Ovary (tissue), 3 donors: ENCODE measurements at regions not wholly inside any gene's neighbourhood (a gene's known extent, or its start where the extent isn't known, plus 50 kb on each side); places are given as distances from the start of the nearest gene placed in this dataset.

Experiments
- EP300 ChIP-seq: sonication (generic); formaldehyde crosslinking; IDR thresholded peaks from one replicate; pipeline ENCODE4 v1.6.1; 2017; ENCODE audit warnings: antibody characterized with exemption
- TF ChIP-seq, protein P1 (sequence below), 3 donors: fragments of 450-650 bp in 2 of 3; fragments of 200-600 bp in 1 of 3; IDR thresholded peaks; one replicate each; pipeline versions ENCODE4 v1.5.1 to v1.8.0; 2016 to 2022; ENCODE audit warnings: antibody characterized with exemption in 3 of 3, mild to moderate bottlenecking in 1 of 3
- donor health status: DM: no; HTN: no; CAD: no.

DNA sequence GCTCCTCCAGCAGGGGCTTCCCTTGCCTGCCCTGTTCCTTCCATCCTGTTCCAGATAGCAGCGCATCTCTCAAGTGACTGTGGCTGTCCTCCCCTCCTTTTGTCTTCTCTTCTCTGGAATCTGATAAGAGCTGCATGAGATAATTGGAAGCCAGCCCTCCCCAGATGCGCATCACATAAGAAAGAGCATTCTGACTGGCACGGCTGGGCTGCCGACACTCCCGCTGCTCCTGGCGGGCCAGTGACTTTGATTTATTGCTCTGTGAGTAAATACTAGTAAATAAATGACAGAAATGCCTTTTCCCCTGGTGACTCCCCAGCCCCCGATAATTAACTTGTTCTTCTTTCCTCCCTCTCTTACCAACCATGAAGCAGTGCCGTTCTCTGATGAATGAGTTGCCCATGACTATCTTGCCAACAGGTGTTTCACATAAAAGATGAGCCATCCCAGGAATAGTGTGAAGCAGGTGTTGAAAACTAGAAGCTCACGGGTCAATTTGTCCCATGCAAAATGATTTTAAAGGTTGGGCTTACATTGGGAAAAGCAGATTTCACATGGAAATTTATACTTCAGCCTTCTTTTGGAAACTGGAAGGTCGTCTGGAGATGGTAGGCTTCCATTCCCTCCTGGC is 212.3 kb downstream of the ERCC6L2 start:
- TF ChIP-seq, protein P1, sequence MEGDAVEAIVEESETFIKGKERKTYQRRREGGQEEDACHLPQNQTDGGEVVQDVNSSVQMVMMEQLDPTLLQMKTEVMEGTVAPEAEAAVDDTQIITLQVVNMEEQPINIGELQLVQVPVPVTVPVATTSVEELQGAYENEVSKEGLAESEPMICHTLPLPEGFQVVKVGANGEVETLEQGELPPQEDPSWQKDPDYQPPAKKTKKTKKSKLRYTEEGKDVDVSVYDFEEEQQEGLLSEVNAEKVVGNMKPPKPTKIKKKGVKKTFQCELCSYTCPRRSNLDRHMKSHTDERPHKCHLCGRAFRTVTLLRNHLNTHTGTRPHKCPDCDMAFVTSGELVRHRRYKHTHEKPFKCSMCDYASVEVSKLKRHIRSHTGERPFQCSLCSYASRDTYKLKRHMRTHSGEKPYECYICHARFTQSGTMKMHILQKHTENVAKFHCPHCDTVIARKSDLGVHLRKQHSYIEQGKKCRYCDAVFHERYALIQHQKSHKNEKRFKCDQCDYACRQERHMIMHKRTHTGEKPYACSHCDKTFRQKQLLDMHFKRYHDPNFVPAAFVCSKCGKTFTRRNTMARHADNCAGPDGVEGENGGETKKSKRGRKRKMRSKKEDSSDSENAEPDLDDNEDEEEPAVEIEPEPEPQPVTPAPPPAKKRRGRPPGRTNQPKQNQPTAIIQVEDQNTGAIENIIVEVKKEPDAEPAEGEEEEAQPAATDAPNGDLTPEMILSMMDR (IDR thresholded peaks at IDR 0.05) = no peak
- TF ChIP-seq EP300 = no peak
